GM21619 (cell line): ENCODE measurements at regions not wholly inside any gene's neighbourhood (a gene's known extent, or its start where the extent isn't known, plus 50 kb on each side); places are given as distances from the start of the nearest gene placed in this dataset.

Experiments used
- ATAC-seq: cut with Tn5 transposase; IDR thresholded peaks from one replicate; pipeline ENCODE4 v1.9.1; 2021; ENCODE audit not compliant: unreplicated experiment

DNA sequence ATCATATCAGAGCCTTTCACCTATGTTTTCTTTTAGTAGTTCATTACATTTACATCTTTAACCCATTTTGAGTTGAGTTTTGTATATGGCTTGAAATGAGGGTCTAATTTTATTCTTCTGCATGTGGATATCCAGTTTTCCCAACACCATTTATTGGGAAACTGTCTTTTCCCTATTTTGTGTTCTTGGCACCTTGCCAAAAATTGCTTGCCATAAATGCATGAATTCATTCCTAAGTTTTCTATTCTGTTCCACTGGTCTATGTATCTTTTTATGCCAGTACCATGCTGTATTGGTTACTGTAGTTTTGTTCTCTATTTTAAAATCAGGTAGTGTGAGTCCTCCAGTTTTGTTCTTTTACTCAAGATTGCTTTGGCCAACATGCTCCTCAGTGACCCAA, 144.0 kb upstream of the OBI1 start:
- ATAC-seq: no peak

DNA sequence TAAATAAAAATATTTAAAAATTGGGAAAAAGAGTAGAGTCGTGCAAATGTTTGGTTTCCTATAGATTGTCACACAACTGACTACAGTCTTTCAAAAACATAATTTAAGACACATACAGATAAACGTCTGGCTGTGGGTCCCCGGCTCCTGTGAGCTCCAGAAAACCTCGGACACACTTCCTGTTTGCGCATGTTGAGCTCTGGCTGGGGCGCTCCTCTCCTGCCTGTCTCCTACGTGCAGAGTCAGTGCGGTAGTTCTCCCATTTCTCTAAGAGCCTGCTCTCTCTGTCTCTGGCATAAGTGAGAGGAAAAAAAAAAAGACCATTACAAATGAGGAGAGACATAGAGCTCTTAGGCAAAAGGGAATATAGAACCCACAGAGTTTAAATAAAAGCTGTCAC, 128.2 kb upstream of the OBI1 start:
- ATAC-seq: no peak

DNA sequence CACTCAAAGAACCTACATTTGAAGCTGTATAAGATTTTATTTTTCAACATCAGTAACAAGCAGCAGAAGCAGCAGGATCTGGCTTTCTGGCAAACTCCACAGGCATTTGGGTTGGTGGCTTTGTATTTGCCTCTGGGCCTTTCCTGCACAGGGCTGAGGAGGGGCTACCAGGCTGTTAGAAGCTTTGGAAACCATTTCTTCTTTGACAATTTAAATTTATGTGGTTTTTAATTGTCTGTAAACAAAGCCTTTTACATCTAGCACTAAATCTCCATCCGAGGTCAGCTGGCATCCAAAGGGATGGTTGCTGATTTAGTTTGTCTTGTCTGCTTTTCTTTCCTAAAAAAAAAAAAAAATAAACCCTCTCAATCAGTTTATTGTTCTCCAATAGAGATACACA, 127.5 kb upstream of the OBI1 start:
- no peak for ATAC-seq

DNA sequence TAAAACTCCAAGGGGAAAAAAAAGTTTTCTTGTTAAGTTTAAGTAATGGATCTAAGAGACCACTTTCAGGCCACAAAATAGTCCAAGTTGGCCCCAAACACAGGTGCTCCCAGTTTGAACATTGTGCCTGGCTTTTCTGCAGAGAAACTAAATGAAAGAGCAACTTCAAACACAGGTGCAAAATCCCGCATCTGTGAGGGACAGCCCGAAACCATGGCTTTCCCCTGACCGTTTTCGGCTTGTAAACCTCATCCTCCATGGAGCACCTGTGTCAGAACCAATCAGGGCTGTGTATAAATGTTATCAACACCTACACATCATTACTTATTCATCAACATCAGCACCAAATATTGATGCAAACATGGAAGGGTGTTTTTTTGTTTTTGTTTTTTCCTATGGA, 126.8 kb upstream of the OBI1 start:
- no peak for ATAC-seq

DNA sequence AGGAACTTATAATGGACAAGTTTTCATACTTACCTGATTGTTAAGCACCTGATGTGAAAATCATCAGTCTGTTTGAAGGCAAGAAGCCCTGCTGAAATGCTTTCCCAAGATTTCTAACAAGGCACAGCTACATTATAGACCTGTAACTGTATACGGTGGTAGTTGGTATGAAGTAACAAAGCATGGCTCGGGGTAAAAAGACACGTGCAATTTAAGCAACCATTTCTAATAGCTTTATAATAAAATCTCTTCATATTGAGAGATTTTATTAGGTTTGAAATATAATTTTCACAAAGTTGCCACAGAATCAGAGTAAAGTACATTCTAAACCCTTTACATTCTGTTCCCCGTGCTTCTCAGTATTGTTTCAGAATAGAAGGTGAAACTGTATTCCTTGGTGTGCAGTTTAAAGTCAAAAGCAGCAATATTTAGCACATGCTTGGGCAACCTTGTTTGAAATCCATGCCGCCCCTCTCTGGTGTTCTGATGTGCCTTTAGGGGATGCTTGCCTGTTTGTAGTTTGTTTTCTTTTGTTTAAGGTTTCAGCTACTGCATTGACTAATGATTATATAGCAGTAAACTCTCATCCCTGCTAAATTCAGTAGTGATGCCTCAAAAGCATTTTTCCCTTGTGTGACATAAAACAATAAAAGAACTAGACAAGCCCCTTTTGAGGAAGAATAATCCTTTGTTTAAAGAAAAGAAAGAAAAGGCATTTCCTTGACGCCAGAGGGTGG, 125.2 kb upstream of the OBI1 start:
- ATAC-seq: no peak

DNA sequence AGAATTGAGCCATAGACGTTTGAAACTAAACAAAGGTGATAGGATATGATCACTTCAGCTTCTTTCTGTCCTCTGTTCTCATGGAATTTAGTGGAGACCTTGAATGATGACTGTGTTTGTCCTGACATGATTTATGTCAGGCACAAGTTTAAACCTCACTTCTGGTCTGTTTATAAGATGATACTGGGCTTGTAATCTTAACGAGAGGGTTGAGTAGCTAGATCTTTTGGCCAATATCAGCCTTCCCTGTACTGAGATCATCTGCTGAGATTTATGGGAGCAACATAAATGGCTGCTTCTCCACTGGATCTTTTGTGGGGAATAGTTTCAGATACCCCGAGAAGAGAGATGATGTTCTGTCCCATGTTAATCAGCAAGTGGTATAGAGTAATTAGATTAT, 121.8 kb upstream of the OBI1 start:
- no peak for ATAC-seq

DNA sequence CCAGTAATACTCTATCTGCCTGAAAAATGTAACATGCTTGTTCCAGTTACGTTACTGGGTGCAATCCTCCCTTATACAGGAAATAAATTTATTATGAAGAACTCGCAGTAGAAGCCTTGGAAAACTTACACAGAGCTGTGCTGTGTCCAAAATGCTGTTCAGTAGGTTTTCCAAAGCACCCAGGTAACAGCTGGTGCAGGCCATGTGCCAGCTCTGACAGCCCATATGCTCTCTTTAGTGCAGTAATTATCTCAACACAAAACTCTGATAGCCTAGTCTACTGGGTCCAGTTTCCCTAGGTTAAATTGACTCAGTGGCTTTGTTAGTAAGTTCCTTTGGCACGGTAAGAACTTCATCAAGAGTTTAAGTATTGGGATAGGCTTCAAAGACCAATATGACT, 120.7 kb upstream of the OBI1 start:
- ATAC-seq: no peak

DNA sequence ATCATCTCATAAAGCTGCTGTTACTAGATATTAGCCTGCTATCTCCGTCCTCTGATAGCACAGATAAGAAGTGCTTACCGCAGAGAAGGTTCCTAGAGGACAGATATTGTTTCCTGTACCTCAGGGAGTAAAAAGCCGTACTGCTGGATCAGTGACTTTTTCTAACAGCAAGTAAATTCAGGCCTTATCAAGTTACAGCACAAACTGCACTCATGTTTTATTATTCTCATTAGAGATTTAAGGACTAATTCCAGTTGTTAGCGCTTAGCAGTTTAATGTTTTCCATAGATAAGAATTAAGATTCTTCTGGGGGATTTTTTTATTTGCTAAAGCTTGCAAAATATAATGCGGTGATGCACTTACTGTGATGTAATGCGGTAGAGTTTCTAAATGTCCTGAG, 119.0 kb upstream of the OBI1 start:
- ATAC-seq: no peak

DNA sequence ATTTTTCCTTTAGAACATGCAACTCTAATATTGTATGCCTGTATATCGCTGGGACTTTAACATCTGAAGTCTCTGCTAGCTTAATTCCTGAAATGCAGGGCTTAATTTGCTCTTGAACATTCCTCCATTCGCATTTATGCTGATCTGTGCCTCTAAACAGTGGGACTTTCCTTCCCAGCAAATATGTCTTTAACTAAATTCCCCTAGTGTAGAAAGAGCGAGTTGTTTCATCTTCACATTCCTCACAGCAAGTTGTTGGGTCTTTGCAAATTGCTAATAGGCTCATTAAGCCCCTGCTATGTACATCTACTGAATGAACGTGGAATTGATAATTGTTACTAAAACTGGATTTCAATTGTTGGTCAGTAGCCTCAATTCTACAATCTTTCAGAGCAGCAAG, 118.4 kb upstream of the OBI1 start:
- ATAC-seq: no peak

DNA sequence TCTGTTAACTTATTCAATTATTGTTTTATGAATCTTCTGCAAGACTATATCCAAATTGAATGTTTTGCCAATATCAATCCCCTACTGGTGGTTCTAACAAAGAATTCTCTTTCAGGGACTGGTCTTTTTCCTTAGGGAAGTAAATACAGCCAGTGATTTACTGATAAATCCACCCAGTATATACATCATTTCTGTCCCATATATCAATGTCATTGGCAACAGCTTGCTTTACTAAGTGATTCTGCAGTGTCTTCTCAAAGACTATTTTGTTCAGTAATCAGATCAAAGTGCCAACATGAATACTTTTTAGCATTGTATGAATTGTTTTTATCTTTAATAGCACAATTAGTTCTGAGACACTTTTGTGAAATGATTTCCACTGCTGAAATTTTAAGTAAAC, 114.0 kb upstream of the OBI1 start:
- ATAC-seq: no peak

DNA sequence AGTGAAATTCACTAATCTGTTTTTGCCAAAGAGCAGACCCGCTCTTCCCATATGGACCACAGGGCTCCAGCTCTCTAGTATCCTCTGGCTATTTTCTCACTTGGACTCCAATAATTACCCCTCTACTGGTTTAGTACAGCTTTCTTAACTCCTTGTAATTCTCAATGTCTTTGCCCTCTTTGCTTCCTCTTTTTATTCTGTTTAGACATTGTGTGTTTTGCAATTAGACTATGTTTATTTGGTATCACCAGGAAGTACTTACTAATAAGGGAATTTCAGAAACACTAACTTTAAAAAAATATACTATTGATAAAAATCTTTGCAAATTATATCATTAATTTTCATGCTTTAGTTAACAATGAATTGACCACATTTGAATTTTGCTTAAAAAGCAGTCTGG, 111.6 kb upstream of the OBI1 start:
- no peak for ATAC-seq

DNA sequence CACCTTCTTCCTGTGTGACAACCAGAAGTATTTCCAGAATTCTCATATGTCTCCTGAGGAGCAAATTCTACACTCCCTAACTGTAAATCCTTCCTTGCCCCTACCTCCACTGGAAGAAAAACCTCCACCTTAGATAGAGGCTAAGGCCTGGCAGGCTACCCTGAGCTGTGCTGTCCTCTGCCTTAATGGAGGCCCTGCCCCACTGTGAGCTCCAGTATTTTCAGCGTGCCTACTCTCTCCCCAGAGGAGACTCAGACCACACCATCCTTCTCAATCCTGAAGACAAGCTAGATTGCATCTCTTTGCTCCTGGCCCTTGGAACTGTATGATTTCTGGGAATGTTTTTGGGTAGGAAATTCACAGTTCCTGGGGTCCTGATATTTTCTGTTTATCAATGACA, 110.0 kb upstream of the OBI1 start:
- no peak for ATAC-seq

DNA sequence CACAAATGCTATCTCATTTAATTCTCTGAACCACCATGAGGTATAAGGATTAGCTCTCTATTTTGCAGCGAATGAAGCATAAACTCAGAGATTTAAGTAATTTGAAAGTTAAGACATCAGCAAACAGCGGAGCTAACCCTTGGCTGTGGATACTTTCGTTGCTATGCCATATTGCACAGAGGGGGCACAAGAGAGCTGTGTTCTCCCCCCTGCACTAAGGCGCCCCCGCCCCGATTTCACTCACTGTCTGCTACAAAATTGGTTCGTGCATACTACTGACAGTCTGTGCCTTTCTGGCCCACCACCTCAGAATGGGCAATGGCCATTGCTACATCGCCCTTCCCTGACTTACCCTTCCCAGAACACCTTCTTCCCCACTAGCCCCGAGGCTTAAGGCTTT, 105.7 kb upstream of the OBI1 start:
- no peak for ATAC-seq

DNA sequence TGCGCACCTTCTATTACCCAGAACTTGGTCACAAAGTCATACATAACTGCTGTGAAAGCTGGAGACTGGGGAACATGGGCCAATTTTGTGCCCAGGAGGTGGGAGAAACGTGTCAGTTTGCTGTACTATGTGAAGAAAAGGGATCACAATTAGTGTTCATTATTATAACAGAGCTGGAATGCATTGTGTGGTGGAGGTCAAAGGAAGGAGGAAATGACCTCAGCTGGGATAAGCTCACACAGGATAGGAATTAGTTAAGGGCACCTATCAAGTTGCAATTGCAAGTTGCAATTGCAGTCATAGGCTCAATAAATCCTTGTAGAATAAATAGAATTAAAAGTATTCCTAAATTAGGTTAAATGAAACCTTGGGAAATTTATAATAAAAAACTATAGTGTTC, 103.9 kb upstream of the OBI1 start:
- ATAC-seq: no peak

DNA sequence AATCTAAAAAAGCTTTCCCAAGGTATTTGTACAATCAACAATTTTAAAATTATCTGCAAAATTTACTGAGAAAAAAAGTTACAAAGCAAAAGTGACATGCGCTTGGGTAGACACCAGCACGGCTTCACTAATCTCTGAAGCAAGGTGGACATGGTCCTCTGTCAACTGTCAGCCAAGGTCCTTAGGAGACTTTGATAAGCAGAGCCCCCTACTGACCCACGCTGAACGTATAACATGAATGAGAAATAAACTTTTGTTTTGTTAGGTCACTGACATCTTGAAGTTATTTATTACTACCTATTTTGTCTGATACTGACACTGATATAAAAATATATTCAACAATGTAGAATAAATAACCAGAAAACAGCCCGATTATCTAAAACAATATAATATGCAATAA, 100.7 kb upstream of the OBI1 start:
- ATAC-seq: no peak

DNA sequence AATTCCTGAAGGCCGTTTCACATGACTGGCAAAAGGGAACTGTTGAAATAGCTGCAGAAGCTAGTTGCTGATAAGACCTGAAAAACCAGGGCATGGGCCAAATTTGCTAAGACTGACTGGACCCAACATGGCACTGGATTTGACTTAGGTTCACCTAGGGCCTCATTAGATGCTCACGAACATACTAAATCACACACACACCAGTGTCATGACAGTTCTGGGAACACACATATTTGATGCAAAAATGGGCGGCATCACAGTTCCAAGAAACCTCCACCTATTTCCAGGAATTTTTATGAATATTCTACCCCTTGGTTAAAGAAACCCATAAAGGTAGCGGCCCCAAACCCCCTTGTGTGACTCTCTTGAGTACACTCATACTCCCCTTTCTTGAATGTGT, 99.6 kb upstream of the OBI1 start:
- ATAC-seq: no peak

DNA sequence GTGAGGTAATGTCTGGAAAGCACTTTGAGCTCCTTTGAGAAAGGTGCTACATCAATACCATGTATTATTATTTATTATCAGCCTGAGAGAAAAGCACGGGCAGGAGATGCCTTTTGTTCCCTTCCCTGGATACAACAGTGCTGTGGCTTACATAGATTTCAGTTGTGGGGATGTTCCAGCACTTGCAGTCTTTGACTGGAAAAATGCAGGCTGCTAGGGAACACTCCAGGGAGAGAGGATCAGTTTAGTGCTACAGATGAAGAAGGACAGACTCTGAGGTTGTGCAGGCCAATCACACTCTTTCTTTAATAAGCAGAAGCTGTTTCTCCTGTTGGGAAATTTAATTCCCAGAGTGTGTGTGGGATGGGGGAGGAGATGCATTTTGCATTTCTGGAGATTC, 94.5 kb upstream of the OBI1 start:
- no peak for ATAC-seq

DNA sequence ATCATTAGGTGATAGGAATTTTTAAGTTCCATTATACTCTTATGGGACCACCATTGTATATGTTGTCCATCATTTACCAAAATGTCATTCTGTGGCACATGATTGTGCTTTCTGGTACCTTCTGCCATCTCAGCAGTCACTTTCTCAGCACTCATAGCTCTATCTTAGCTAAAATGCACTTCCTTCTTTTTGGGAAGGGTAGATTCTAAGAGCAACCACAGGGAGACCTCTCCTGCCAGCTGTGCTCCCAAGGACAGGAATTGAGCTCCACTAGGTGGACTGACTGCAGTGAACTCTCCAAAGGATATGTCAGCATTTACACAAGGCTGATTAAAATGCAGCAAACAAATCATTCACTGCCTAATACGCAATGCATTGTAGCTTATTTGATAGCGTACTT, 91.8 kb upstream of the OBI1 start:
- no peak for ATAC-seq

DNA sequence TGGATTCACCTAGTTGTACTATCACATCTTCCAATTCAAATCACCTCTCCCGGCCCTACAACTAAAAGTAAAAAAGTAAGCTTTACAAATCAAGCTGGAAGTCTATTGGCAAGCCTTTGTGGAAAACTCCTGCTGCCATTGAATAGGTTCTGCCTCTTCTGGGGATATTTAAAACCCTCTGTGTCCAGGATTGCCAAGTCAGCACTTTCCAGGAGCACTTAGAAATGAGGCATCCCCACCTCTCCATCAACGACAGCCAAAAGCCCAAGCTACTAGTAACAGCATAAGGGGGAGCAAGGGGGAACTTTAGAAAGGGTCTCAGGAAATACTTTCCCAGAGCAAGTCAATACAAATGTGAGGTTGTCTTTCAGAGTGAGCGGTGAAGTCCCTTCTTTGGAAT, 85.0 kb upstream of the OBI1 start:
- ATAC-seq: no peak

DNA sequence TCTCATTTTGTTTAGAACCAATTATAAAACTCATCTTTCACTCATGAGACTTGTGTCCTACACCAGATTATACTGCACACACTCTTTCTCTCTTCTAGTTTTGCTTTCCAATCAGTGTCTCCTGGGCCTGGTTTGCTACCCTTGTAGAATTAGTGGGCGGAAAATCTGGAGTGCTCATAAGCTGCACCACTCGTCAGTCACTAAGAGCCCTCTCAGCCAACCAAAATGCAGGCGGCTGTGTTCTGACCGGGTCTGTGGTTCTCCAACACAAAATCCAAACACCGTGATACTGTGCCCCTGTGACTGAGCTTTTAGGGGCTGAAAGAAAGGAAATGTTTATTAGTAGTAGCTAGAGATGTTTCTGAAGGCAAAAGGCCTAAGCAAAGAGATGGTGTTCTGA, 83.7 kb upstream of the OBI1 start:
- no peak for ATAC-seq

DNA sequence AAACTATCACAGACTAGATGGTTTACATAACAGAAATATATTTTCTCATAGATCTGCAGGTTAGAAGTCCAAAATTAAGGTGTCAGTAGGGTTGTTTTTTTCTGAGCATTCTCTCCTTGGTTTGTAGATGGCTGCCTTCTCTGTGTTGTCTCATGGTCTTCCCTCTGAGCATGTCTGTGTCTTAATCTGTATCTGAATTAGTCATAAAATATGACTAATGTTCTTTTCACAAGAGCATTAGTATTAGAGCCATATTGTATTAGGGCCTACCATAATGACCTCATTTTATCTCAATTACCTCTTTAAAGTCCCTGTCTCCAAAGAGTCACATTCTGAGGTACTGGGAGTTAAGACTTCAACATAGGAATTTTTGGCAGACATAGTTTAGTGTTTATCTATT, 77.2 kb upstream of the OBI1 start:
- no peak for ATAC-seq

DNA sequence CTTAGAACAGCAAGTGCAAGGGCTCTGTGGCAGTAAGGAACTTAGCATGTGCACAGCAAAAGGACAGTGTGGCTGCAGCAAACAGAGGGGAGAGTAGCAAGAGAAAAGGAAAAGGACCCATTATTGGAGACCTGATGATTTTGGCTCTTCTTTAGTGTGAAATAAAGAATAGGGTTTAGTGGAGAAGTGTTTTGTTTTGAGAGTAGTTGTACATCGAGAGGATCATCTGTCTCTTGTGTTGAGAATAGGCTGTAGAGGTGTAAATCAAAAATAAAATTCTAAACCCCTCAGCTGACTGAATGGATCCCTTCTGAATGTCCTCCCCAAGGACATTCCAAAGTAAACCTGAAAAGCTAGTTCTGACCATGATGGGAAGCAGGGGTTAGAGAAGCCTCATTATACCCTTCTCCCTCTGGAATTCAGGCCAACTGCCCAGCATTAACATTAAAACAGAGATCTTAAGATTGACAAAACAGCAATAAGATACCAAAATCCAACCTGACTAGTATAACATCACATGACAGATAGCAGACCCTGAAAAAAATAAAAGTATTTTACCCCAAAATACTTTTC, 73.6 kb upstream of the OBI1 start:
- ATAC-seq: no peak

DNA sequence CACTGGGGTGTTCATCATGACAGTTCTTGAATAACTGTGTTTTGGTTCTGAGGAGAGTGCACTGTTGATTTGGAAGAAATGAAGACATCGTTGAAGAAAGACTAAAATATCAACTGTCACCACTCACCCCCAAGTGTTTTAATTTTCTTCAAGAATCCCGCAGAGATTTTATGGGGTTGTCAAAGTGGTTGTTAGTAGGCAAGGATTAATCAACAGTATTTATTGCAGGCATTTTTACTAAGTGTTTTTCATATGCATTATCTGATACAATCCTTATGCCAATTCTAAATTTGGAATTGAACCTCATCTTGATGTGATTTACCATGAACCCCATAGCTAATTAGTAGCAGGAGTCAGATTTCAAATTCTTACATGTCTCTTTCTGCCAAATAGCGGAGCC, 63.7 kb upstream of the OBI1 start:
- no peak for ATAC-seq
